Kidney epithelial cell (primary cell): ENCODE measurements at regions not wholly inside any gene's neighbourhood (a gene's known extent, or its start where the extent isn't known, plus 50 kb on each side); places are given as distances from the start of the nearest gene placed in this dataset.

ENCODE experiments used
- DNase-seq: peaks from one replicate; pipeline ENCODE4 v3.0.0-alpha.2; 2010; ENCODE audit warnings: low read depth
- H3K27me3 ChIP-seq: 2 replicates; pipeline ENCODE4 v1.6.0; 2011; ENCODE audit warnings: low read length; ENCODE audit not compliant: control insufficient read depth, insufficient read depth
- H3K36me3 ChIP-seq: 2 replicates; pipeline ENCODE4 v1.5.1; 2011; ENCODE audit warnings: low read length; ENCODE audit not compliant: control insufficient read depth, insufficient read depth
- H3K4me3 ChIP-seq: 2 replicates; pipeline ENCODE4 v1.5.1; 2011; ENCODE audit warnings: low read depth, mild to moderate bottlenecking, control low read depth, low read length
- TF ChIP-seq, protein P1 (sequence below): IDR thresholded peaks from 2 replicates; pipeline ENCODE4 v1.5.1; 2011; ENCODE audit warnings: mild to moderate bottlenecking, moderate library complexity, low read length, control low read depth, inconsistent platforms; ENCODE audit not compliant: insufficient read depth, poor library complexity, severe bottlenecking

- H3K4me3 ChIP-seq: no peak overlapping the region
- no peak for DNase-seq
- TF ChIP-seq, protein P1, sequence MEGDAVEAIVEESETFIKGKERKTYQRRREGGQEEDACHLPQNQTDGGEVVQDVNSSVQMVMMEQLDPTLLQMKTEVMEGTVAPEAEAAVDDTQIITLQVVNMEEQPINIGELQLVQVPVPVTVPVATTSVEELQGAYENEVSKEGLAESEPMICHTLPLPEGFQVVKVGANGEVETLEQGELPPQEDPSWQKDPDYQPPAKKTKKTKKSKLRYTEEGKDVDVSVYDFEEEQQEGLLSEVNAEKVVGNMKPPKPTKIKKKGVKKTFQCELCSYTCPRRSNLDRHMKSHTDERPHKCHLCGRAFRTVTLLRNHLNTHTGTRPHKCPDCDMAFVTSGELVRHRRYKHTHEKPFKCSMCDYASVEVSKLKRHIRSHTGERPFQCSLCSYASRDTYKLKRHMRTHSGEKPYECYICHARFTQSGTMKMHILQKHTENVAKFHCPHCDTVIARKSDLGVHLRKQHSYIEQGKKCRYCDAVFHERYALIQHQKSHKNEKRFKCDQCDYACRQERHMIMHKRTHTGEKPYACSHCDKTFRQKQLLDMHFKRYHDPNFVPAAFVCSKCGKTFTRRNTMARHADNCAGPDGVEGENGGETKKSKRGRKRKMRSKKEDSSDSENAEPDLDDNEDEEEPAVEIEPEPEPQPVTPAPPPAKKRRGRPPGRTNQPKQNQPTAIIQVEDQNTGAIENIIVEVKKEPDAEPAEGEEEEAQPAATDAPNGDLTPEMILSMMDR: no peak
- peaks cover 4% of the 10 kb centered on the region for H3K27me3 ChIP-seq
- no peaks in the 10 kb centered on the region for H3K36me3 ChIP-seq
These were observed 186.6 kb downstream of the URB2 start for GRCh38 chr1:229812693-229813092.

DNA sequence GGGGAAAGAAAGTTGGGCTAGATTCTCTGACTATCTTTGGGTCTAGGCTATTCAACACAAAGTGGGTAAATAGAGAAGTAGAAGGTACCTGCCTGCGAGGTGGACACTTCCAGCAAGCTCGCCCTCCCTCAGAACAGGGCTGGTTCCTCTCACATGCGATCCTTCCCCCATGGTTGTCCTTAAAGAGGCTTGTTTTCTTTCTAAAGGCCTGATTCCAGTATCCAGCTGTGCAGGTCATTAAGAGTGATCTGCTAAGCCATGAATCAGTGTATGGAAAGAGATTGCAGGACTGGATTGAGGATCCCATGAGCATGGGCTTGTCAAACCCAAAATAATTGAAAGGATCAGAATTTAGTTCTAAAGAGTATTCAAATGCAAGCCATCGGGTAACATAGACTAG lies 189.0 kb downstream of the URB2 start:
- H3K4me3 ChIP-seq: no peak overlapping the region
- TF ChIP-seq, protein P1: no peak
- H3K27me3 ChIP-seq: peaks cover 6% of the 10 kb centered on the region
- H3K36me3 ChIP-seq: no peaks in the 10 kb centered on the region
- DNase-seq: no peak

DNA sequence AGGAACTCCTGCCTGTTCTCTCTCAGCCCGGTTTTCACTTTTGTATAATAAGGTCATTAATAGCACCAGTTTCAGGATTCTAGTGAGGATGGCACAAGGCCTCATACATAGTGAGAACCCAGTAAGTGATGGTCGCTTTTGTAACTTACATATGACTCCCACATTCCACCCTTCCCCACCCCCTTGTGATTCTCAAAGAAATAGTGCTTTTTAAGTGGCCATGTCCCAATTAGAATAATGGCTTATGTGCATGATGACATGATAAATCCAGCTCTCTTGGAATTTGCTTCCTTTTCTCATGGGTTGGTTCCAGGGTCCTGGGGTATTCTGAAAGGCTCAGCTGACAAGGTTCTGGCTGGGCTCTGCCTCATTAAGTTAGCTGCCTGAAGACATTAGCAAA lies 189.9 kb downstream of the URB2 start:
- Histone ChIP-seq H3K36me3 (no peaks in the 10 kb centered on the region), H3K27me3 (peaks cover 6% of the 10 kb centered on the region), H3K4me3 (no peak overlapping the region)
- DNase-seq: no peak
- TF ChIP-seq, protein P1: no peak

DNA sequence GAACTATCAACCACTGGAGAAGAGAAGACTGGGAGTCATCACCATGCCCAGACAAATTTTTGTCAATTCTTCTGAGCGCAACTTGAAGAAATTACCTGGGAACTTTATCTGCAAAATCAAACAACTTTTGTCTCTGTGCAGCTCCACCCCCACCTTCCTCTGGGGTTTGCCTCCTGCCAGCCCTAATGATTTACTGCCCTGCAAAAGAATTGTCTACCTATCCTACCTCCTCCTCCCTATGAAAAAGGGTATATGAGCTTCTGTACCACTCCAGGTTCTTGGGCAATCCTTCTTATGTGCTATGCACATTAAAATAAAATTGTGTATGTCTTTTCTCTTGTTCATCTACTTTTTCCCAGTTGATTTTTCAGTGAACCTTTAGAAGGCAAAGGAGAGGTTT lies 191.9 kb downstream of the URB2 start:
- TF ChIP-seq, protein P1: no peak
- no peak overlapping the region for H3K4me3 ChIP-seq
- no peak for DNase-seq
- no peaks in the 10 kb centered on the region for H3K36me3 ChIP-seq
- H3K27me3 ChIP-seq: peaks cover 6% of the 10 kb centered on the region

- Histone ChIP-seq H3K4me3 (no peak overlapping the region), H3K27me3 (peaks cover 6% of the 10 kb centered on the region), H3K36me3 (no peaks in the 10 kb centered on the region)
- TF ChIP-seq, protein P1: no peak
- no peak for DNase-seq
These were observed 193.0 kb downstream of the URB2 start for GRCh38 chr1:229819091-229819490.

DNA sequence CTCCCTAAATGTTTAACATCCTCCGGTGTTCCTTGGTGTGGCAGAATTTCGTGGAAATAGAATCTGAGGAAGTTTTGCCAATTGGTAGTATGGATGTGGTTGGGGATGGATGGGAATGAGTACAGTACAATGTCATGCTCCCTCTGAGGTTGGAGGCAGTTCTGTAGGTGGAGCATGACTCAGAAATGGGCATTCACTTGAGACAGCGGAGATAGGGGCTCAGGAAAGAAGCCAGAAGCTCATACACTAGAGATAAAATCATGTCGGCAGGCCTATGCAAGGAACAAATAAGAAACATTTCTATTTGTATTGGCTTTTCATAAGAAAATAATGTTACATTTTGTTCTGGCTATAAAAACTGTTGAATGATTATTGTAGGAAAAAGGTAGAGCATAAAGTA lies 196.0 kb downstream of the URB2 start:
- no peak overlapping the region for H3K4me3 ChIP-seq
- no peaks in the 10 kb centered on the region for H3K36me3 ChIP-seq
- peaks cover 2% of the 10 kb centered on the region for H3K27me3 ChIP-seq
- DNase-seq: no peak
- TF ChIP-seq, protein P1: no peak
